DND-41 (cell line): ENCODE measurements at regions not wholly inside any gene's neighbourhood (a gene's known extent, or its start where the extent isn't known, plus 50 kb on each side); places are given as distances from the start of the nearest gene placed in this dataset.

Source experiments
- EZH2 ChIP-seq: IDR thresholded peaks from 3 replicates; pipeline ENCODE4 v1.6.1; 2012; ENCODE audit warnings: borderline replicate concordance, low read depth, mild to moderate bottlenecking, moderate library complexity, low read length, inconsistent platforms; ENCODE audit not compliant: severe bottlenecking
- TF ChIP-seq, protein P1 (sequence below): IDR thresholded peaks from 2 replicates; pipeline ENCODE4 v1.5.1; 2012; ENCODE audit warnings: borderline replicate concordance, low read length, moderate library complexity, mild to moderate bottlenecking; ENCODE audit not compliant: poor library complexity, severe bottlenecking; ENCODE audit errors: extremely low read depth

DNA sequence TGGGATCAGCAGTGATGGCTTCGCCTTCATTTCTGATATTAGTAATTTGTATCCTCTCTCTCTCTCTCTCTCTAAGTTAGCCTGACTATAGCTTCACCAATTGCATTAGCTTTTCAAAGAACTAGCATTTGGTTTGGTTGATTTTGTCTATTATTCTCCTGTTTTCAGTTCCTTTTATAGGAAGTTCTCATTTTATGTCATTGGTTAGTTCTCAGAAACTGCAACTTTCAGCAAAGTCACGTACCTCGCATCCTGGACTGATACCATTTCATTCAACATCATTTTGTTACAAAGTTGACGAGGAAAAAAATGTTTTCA, 450.8 kb downstream of the EIPR1 start:
- no peak for TF ChIP-seq EZH2
- TF ChIP-seq, protein P1, sequence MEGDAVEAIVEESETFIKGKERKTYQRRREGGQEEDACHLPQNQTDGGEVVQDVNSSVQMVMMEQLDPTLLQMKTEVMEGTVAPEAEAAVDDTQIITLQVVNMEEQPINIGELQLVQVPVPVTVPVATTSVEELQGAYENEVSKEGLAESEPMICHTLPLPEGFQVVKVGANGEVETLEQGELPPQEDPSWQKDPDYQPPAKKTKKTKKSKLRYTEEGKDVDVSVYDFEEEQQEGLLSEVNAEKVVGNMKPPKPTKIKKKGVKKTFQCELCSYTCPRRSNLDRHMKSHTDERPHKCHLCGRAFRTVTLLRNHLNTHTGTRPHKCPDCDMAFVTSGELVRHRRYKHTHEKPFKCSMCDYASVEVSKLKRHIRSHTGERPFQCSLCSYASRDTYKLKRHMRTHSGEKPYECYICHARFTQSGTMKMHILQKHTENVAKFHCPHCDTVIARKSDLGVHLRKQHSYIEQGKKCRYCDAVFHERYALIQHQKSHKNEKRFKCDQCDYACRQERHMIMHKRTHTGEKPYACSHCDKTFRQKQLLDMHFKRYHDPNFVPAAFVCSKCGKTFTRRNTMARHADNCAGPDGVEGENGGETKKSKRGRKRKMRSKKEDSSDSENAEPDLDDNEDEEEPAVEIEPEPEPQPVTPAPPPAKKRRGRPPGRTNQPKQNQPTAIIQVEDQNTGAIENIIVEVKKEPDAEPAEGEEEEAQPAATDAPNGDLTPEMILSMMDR: no peak
